GM18951 (cell line): ENCODE measurements at regions not wholly inside any gene's neighbourhood (a gene's known extent, or its start where the extent isn't known, plus 50 kb on each side); places are given as distances from the start of the nearest gene placed in this dataset.

ENCODE experiments used
- POLR2A ChIP-seq: IDR thresholded peaks from 4 replicates; pipeline ENCODE4 v1.6.1; 2011; ENCODE audit warnings: mild to moderate bottlenecking; ENCODE audit not compliant: insufficient read length, insufficient read depth; ENCODE audit errors: extremely low read depth
- in situ Hi-C: fragments of 300-500 bp; cut with MboI; formaldehyde crosslinking; loops from one replicate; pipeline ENCODE4 v1.12.0; 2022; ENCODE audit warnings: low sequenced_read_pairs, mixed read lengths, inconsistent platforms; ENCODE audit not compliant: unreplicated experiment

DNA sequence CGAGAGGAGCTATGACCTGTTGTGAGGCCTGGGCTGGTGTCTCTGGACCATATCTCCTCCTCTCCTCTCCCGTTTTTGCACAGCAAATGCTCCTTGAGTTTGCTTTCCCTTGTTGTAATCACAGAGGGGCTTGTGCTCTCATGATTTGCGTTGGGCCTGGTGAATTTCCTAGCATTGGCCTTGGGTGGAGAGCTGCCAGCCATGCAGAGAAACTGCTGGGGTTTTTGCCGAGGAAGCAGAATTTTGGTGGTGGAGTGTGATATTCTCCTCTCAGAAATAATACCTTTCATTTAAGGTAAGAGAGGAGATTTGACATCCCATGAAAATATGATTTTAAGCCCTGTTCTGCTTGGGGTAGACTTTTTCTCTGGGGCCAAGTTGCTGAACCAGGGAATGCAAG is 175.7 kb upstream of the CADM1 start:
- in situ Hi-C loops: no loop called here
- TF ChIP-seq POLR2A: no peak

DNA sequence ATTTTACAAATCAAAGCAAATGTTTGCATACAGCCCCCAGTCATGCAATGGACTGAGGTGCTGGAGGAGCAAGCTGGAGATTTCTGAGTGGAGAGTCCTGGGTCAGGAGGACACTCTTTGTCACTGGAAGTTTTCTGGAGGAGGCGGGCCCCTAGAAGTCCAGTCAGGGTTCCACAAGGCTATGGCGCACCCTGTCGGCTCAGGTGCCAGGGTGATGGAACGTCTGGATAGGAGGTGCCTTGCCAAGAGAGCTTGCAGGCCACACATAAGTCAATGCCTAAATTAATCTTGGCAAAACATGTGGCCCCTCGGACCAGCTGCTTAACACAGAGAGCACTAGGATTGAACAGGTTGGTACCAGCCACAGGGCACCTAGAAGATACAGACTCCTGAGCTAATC is 174.7 kb upstream of the CADM1 start:
- in situ Hi-C loops: no loop called here
- TF ChIP-seq POLR2A: no peak

DNA sequence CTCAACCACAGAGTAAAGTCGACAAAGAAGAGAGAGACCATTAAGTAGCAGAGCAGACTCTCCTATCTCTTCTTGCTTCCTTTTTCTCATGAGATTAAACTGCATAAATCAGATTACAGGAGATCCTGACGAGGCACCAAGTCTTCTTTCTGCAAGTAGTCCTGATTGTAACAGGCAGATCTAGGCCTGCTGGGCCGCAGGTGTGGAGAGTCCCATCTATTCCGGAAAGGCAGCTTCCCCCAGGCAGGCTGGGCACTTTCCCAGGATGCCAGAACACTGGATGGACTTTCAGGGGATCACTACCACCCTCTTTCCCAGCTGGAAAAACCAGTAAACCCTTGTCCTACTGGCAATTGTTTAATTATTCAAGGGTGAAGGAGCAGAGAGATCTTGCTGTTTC is 173.0 kb upstream of the CADM1 start:
- TF ChIP-seq POLR2A: no peak
- in situ Hi-C loops: no loop called here

DNA sequence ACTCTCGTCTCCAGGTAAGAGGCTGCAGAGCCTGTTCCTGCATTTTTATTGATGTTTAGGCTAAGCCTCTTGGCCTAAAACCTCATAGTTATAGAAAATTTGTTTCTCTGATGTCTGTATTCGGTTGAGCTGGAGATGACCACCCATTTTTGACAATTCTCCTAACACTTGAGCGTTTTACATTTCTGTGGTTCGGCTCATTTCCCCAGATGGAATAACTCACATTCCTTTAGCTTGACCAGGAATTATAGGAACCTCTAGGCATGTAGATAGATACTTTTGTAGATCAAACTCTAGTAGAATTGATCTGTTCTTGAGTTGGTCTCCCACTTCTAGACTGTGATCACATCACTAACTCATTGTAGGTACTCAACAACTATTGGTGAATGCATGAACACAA is 172.6 kb upstream of the CADM1 start:
- TF ChIP-seq POLR2A: no peak
- in situ Hi-C loops: no loop called here

DNA sequence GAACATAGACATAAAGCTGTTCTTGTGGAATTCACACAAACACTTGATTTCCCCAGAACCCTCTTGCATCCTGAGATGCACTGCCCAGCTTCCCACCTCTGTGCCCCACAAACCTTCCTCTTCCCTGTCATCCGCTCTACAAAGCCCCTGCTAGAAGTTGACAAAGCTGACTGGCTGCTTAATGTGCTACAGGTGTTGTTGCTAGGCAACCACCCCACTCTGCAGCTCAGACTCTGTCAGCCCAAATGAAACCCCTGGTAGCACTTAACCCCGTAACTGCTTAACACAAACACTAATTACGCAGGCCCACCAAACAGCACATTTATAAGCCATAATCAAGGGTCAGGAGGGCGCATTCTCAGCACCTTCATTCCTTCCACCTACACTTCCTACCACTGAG is 172.0 kb upstream of the CADM1 start:
- in situ Hi-C loops: no loop called here
- no peak for TF ChIP-seq POLR2A

DNA sequence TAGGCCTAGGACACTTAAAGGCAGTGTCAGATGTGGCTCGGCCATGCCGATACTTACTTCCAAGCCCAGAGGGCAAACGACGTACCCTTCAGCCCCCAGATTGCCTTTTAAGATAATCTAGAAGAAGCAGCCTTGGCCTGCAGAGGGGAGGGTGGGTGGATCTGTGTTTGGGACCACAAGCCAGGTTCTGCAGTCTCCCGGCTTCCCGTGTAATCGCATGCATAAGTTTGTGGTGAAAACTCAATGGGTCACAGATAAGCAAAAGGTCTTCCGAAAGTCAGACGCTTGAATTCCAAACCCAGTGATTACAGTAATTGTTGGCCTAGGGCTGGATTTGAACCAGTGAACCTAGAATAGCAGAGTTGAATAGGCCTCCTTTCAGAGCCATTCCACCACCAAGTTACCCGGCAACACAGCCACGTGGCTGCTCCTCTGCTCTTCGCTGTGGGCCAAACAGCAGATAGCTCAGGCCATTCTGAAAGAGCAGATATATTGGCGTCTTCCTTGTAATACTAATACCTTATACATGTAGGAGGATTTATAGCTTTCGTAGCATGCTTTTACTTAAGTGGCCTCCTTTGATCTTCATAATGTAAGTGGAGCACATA is 170.8 kb upstream of the CADM1 start:
- in situ Hi-C loops: no loop called here

DNA sequence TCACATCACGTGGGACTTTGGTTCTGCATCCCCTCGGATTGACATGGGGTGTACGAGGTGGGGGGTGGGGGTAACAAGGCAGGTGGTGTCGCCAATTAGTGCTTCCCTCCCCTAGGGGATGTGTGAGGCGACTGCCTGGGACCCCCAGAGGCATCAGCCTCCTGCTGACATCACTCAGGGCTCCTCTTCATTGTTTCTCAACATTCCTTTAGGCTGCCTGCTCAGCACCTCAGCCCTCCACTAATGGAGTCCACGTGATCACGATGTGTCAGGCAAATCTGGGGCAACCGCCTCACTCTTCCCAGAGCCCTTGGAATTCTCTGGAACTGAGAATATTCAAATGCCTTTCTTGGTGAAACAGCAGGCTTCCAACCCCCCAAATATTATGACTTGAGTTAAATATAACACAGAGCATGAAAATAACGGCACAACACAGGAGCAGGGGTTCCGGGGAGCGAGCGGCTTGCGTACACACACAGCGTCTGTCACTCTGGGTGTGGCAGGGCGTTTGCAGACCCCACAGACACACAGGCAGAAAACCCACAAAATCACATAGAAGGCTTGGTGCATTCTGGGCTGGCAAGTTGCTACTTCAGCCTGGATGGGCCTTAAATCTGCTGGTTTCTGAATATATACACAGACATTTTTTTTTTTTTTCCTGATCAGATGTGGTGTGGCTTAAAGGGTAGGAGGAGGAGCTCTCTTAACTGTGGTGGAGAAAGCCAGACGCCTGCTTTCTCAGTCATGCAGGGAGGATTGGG is 170.1 kb upstream of the CADM1 start:
- in situ Hi-C loops: no loop called here
- TF ChIP-seq POLR2A: no peak

More for the DNA sequence above, 170.8 kb upstream of the CADM1 start:
- no peak for TF ChIP-seq POLR2A

DNA sequence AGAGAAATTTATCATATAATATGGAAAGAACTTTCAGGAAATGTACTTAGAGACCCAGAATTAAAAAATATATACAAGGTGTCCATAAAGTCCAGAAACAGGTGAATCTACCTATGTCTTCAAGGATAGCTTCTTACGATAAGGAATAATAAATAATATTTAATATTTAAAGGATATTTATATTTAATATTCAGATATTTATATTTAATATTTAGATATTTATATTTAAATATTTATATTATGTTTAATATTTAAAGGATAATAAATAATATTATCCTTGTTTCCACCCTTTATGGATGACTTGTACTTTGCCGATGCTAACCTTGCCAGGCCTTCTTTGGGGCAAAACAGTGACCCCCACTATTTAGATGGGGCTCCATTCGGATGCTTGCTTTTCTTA is 169.5 kb upstream of the CADM1 start:
- in situ Hi-C loops: no loop called here
- TF ChIP-seq POLR2A: no peak

DNA sequence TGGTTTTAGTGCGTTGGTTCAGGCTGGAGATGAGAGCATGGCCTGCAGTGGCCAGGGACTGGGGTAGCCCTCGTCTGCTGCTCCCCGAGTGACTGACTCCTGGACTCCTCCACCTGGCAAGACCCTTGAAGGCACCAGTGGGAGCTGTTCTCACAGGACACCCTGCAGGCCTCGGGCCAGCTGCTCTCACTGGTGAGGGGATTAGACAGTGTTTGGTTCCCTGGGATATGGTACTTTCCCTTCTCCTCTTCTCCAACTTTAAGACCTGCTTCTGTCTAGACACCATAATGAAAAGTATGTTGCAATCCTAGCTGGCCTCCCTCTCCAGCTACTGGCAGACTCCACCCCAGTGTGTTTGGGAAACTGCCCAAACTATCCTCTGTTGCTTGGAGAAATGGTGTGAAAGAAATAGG is 168.8 kb upstream of the CADM1 start:
- no peak for TF ChIP-seq POLR2A
- in situ Hi-C loops: no loop called here

DNA sequence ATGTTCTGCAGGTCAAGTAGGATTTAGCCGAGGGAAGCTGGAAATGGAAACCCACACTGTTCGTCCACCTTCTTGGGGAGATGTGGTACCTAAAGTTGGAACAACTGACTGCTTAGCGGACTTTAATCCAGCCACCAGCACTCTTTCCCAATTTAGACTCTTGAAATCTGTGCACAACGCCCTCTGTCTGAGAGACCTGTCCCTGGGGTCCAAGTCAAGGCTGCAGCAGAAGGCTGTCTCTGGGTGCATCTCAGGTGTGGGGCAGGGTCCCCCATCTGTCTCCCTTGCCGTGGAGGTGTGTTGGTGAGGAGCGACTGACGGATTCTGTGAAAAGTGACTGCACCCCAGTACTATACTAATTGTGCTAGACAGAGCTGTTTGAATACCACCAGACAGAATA is 168.2 kb upstream of the CADM1 start:
- no peak for TF ChIP-seq POLR2A
- in situ Hi-C loops: no loop called here

DNA sequence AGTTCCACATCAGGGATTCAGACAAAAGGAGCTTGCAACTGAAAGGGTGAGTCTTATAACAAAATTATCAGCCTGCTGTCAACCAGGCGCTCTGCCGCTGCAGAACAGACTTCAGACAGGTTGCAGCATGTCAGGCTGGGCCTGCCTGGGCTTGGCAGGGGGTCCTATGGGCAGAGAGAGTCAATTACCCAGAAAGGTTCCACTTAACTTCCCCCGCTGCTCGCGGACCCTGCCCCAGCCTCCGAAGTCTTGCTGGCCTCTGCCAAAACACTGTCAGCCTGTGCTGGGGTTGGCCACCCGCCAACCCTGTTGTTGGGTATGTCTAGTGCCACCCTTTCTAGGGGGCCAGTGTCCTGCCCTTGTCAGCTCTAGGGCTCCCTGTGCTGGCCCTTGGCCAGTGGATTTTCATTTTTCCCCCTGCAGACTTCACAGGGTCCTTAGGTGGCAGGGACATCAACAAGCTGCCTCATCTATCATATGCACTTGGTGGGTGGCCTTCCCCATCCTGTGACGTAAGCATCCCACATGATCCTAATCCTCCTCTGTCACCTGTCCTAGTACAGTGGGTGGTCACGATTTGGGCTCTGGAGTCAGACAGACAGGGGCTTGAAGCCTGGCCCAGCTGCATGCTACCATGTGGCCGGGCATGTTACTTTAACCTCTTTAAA is 166.5 kb upstream of the CADM1 start:
- in situ Hi-C loops: no loop called here
- no peak for TF ChIP-seq POLR2A

DNA sequence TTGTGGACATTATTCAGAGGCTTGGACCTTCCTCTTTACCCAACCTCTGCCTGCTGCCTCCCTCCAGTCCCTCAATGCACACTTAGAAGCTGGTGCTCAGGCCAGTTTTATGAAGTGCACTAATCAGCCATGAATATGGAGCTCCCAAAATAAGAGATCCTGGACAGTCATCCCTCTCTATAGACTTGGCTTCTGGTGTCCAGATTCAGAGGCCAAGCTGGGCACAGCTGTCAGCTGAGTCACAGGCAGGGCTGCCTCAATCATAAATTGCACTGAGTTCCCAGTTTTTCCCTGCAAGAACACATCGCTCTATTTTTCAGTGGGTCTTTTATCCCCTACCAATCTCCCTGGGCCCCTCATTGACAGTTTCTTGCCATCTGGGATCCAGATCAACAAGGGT is 161.7 kb upstream of the CADM1 start:
- TF ChIP-seq POLR2A: no peak
- in situ Hi-C loops: no loop called here

DNA sequence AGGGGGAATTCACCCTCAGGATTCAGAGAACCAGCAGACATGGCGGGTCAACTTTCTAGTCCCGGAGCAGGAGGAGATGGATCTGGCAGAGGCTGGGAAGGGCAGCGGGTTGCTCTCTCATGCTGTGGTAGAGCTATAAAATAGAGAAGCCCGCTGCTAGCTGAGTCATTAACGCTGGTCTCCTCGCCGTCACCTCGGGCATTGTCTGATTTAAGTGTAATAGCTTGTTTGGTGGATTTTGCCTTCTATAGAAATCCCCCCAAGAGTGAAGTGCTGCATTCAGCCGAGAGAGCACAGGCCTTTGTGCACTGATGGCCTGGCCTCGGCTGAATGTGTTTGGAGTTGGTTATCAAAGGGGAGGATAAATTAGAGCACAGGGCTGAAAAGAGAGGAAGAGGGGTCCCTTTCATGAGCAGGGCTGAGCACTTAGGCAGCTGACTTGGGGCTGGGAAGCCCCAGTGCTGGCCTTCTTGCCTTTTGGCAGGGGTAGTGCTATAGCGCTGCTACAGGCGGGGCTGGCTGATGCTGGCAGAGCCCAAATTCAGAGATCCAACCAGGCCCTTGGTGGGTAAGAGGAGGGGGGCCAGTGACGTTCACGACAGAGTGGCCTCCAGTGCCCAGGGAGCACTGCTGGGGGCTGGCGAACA is 161.1 kb upstream of the CADM1 start:
- in situ Hi-C loops: no loop called here
- no peak for TF ChIP-seq POLR2A

DNA sequence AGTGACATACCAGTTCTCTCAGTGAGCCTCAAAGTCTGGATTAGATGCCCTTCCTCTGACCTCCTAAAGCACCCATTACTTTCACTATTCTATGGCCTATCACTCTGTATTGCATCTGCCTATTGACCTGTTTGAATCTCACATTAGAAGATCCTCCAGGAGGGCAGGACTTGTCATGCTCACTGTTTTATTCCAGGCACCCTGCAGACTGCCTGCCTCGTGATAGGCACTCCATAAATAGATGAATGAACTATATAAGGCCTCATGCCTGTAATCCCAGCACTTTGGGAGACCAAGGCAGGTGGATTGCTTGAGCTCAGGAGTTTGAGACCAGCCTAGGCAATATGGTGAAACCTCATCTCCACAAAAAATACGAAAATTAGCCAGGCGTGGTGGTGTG is 160.1 kb upstream of the CADM1 start:
- in situ Hi-C loops: no loop called here

DNA sequence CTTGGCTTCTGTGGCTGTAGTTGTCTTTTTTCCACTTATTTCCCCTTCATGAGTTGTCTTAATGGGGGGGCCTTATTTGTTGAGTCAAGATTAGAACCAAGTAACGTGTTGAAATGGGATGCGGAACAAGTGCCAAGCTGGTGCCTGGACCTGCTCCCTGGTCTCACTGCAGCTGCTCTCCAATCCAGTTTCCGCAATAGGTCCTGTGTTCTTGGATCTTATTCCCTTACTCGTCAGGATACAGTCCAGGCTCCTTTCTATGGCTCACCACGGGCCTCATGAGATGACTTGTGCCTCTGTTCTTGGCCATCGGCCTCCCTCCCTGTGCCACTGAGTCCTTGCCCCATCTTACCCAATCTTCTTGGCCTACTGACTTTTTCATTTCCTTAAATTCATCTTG is 159.6 kb upstream of the CADM1 start:
- TF ChIP-seq POLR2A: no peak
- in situ Hi-C loops: no loop called here

More for the DNA sequence above, 160.1 kb upstream of the CADM1 start:
- TF ChIP-seq POLR2A: no peak
